ENCODE measurements at regions not wholly inside any gene's neighbourhood (a gene's known extent, or its start where the extent isn't known, plus 50 kb on each side); places are given as distances from the start of the nearest gene placed in this dataset.

DNA sequence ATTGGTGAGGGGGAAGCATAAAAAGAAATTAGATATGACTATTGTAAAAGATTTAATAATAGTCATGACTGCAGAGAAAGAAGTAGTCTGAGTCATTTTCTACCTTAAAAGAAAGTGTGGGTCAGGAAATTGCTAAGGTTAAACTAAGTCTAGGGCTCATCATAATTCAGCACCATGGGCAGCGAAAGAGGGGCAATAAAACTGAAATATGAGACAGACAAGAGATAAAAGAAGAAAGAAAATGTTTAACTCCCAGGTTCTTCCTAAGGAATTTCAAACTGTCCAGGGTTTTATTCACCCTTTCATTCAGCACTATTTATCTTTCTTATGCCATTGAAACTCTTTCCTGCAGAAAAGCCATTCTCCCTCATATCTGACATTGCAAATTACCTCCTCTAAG, 114.4 kb upstream of the API5 start:
- TF ChIP-seq, protein P1, sequence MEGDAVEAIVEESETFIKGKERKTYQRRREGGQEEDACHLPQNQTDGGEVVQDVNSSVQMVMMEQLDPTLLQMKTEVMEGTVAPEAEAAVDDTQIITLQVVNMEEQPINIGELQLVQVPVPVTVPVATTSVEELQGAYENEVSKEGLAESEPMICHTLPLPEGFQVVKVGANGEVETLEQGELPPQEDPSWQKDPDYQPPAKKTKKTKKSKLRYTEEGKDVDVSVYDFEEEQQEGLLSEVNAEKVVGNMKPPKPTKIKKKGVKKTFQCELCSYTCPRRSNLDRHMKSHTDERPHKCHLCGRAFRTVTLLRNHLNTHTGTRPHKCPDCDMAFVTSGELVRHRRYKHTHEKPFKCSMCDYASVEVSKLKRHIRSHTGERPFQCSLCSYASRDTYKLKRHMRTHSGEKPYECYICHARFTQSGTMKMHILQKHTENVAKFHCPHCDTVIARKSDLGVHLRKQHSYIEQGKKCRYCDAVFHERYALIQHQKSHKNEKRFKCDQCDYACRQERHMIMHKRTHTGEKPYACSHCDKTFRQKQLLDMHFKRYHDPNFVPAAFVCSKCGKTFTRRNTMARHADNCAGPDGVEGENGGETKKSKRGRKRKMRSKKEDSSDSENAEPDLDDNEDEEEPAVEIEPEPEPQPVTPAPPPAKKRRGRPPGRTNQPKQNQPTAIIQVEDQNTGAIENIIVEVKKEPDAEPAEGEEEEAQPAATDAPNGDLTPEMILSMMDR (IDR thresholded peaks at IDR 0.05): no peak
- TF ChIP-seq POLR2A (IDR thresholded peaks at IDR 0.05) (no peak), POLR2AphosphoS5 (IDR thresholded peaks at IDR 0.05) (no peak)

All from transverse colon (tissue), 4 donors.